Activated T-helper 2 cell treated with anti-CD3 and anti-CD28 coated beads, Interferon-gamma antibody, Interleukin-2, Interleukin-4, amounts not matched to agents 10 μg/mL and 5 μg/mL and 100 μg/mL, durations not matched to agents 14 hours and 24 hours and 36 hours (primary cell): ENCODE measurements at regions not wholly inside any gene's neighbourhood (a gene's known extent, or its start where the extent isn't known, plus 50 kb on each side); places are given as distances from the start of the nearest gene placed in this dataset.
"Not testable (repeated sequence)": the region's sequence is repeated elsewhere in the genome, so short reads cannot be mapped to it uniquely, and the experiment has no call there.

Experiments
- DNase-seq: peaks from one replicate; pipeline ENCODE4 v3.0.0; 2021; ENCODE audit warnings: low spot score
- H3K27ac Mint-ChIP-seq: one replicate; pipeline ENCODE4 v1.8.0; 2021; ENCODE audit warnings: mixed read lengths
- H3K27me3 Mint-ChIP-seq: one replicate; pipeline ENCODE4 v1.8.0; 2021; ENCODE audit warnings: low read depth, mixed read lengths
- H3K36me3 Mint-ChIP-seq: one replicate; pipeline ENCODE4 v1.8.0; 2021; ENCODE audit warnings: low read depth, mixed read lengths
- H3K4me1 Mint-ChIP-seq: one replicate; pipeline ENCODE4 v1.8.0; 2021; ENCODE audit warnings: low read depth, mixed read lengths
- H3K4me3 Mint-ChIP-seq: one replicate; pipeline ENCODE4 v1.8.0; 2021; ENCODE audit warnings: low read depth, mild to moderate bottlenecking, moderate library complexity, mixed read lengths
- H3K9me3 Mint-ChIP-seq: one replicate; pipeline ENCODE4 v1.8.0; 2021; ENCODE audit warnings: mixed read lengths
- intact Hi-C: fragments of 100-400 bp; cut with micrococcal nuclease; formaldehyde crosslinking; loops from one replicate; pipeline ENCODE4 v1.15.1; 2023

DNA sequence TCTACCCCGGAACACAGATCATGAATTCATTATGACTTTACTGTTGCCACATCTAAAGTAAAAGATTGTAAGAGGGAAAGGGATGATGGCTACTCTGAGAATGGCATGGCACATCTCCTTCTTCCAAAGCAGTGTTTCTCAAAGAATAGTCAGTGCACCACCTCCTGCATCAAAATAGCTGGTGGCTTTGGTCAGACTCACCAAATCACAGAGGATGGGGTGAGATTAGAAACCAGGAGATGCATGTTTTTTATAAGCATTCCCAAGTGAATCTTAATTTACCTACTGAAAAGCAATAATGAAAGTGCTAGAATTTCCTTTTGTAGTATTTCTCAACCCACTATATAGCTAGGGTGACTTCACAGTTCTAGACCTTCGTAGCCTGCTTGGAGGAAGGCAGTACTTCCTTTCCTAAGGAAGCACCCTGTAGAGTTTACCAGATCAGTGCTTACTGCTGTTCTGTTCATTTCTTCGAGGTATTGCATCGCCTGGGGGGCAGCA is 340.8 kb upstream of the KLF3 start:
- H3K4me3 Mint-ChIP-seq, result no peak overlapping the region
- H3K4me1 Mint-ChIP-seq, result peaks cover 20% of the 10 kb centered on the region
- H3K36me3 Mint-ChIP-seq, result no peaks in the 10 kb centered on the region
- DNase-seq, result no peak
- H3K27me3 Mint-ChIP-seq, result peaks cover 20% of the 10 kb centered on the region
- intact Hi-C loops, result loop anchor here (5.0 kb wide), 1 partner anchor 256 kb away; no protein-coding TSS in a partner anchor
- no peak overlapping the region for H3K27ac Mint-ChIP-seq
- H3K9me3 Mint-ChIP-seq, result peaks cover 4% of the 10 kb centered on the region

- peaks cover 4% of the 10 kb centered on the region for H3K9me3 Mint-ChIP-seq
- peaks cover 6% of the 10 kb centered on the region for H3K4me1 Mint-ChIP-seq
- H3K27ac Mint-ChIP-seq, result no peak overlapping the region
- intact Hi-C loops, result loop anchor here (5.0 kb wide), 1 partner anchor 258 kb away; no protein-coding TSS in a partner anchor
- no peak overlapping the region for H3K4me3 Mint-ChIP-seq
- peaks cover 30% of the 10 kb centered on the region for H3K27me3 Mint-ChIP-seq
- no peak for DNase-seq
- H3K36me3 Mint-ChIP-seq, result no peaks in the 10 kb centered on the region
These were observed 339.0 kb upstream of the KLF3 start for GRCh38 chr4:38324861-38325628.

DNA sequence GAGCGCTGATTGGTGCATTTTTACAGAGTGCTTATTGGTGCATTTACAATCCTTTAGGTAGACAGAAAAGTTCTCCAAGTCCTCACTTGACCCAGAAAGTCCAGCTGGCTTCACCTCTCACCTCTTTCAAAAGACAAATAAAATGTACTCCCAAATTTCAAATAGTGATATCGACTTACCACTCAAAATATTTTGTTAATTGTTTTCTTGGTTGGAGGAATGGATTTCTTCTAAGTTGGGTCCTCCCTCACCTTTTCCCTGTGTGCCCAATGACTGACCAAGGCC is 338.4 kb upstream of the KLF3 start:
- peaks cover 4% of the 10 kb centered on the region for H3K4me1 Mint-ChIP-seq

GRCh38 chr4:38326499-38326898 is 337.5 kb upstream of the KLF3 start:
- DNase-seq, result no peak
- H3K4me1 Mint-ChIP-seq, result peaks cover 1% of the 10 kb centered on the region
- H3K27me3 Mint-ChIP-seq, result peaks cover 41% of the 10 kb centered on the region
- intact Hi-C loops, result no loop called here
- H3K36me3 Mint-ChIP-seq, result no peaks in the 10 kb centered on the region
- H3K27ac Mint-ChIP-seq, result no peak overlapping the region
- no peak overlapping the region for H3K4me3 Mint-ChIP-seq
- peaks cover 4% of the 10 kb centered on the region for H3K9me3 Mint-ChIP-seq

More for the DNA sequence above, 338.4 kb upstream of the KLF3 start:
- Mint-ChIP-seq H3K36me3 (no peaks in the 10 kb centered on the region), H3K9me3 (peaks cover 4% of the 10 kb centered on the region), H3K27me3 (peaks cover 35% of the 10 kb centered on the region), H3K4me3 (no peak overlapping the region), H3K27ac (no peak overlapping the region)
- intact Hi-C loops, result no loop called here
- DNase-seq, result no peak

DNA sequence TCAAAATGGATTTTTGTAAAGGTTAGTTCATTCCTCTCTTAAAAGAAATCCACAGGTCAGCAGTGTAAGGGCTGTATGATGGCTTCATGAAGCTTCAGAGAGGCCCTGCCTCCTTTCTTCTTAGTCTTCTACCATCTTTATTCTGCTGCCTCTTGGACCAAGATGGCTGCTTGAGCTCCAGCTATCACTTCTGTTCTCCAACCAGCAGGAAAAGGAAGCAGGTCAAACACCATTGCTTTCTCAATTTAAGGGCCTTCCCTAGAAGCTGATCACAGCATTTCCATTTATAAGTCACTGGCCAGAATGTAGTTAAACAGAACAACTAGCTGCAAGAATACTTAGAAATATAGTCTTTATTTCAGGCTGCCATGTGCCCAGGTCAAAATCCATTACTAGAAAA is 336.8 kb upstream of the KLF3 start:
- intact Hi-C loops, result no loop called here
- Mint-ChIP-seq H3K9me3 (peaks cover 4% of the 10 kb centered on the region), H3K4me1 (peaks cover 1% of the 10 kb centered on the region), H3K27me3 (peaks cover 39% of the 10 kb centered on the region), H3K27ac (no peak overlapping the region), H3K36me3 (no peaks in the 10 kb centered on the region), H3K4me3 (no peak overlapping the region)
- DNase-seq, result no peak

GRCh38 chr4:38328989-38329729 is 334.8 kb upstream of the KLF3 start:
- H3K4me3 Mint-ChIP-seq, result no peak overlapping the region

GRCh38 chr4:38330321-38330720 is 333.7 kb upstream of the KLF3 start:
- H3K9me3 Mint-ChIP-seq, result peaks cover 2% of the 10 kb centered on the region
- intact Hi-C loops, result no loop called here
- DNase-seq, result no peak
- no peaks in the 10 kb centered on the region for H3K36me3 Mint-ChIP-seq
- H3K4me1 Mint-ChIP-seq, result peaks cover 10% of the 10 kb centered on the region
- no peak overlapping the region for H3K4me3 Mint-ChIP-seq
- no peak overlapping the region for H3K27ac Mint-ChIP-seq
- H3K27me3 Mint-ChIP-seq, result peaks cover 45% of the 10 kb centered on the region

More at GRCh38 chr4:38328989-38329729, 334.8 kb upstream of the KLF3 start:
- DNase-seq, result no peak
- no peaks in the 10 kb centered on the region for H3K36me3 Mint-ChIP-seq
- peaks cover 2% of the 10 kb centered on the region for H3K9me3 Mint-ChIP-seq
- intact Hi-C loops, result no loop called here
- peaks cover 4% of the 10 kb centered on the region for H3K4me1 Mint-ChIP-seq
- peaks cover 44% of the 10 kb centered on the region for H3K27me3 Mint-ChIP-seq
- no peak overlapping the region for H3K27ac Mint-ChIP-seq

DNA sequence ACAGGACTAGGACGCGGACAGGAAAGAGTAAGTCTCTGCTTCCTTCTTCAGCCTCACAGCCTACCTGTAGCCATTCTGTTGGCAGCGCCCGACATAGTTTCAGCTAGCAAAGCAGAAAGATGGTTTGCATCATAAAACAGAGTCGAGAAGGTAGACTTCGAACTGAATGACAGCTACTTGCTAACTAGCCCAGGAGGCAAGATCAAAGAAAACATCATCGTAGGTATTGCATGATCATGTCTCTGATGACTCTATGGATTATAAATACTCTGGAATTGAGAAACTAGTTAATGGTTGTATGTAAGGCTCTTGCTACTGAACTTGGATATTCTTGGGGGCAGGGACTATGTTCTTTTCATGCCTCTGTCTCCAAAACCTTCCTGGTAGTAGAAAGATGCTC is 333.1 kb upstream of the KLF3 start:
- no peak for DNase-seq
- no peaks in the 10 kb centered on the region for H3K36me3 Mint-ChIP-seq
- no peak overlapping the region for H3K27ac Mint-ChIP-seq
- intact Hi-C loops, result no loop called here
- H3K4me1 Mint-ChIP-seq, result peaks cover 15% of the 10 kb centered on the region
- H3K9me3 Mint-ChIP-seq, result peaks cover 6% of the 10 kb centered on the region
- no peak overlapping the region for H3K4me3 Mint-ChIP-seq
- peaks cover 43% of the 10 kb centered on the region for H3K27me3 Mint-ChIP-seq

GRCh38 chr4:38332699-38333098 is 331.3 kb upstream of the KLF3 start:
- peaks cover 15% of the 10 kb centered on the region for H3K9me3 Mint-ChIP-seq
- no peak overlapping the region for H3K27ac Mint-ChIP-seq
- H3K4me1 Mint-ChIP-seq, result peaks cover 15% of the 10 kb centered on the region
- no peak for DNase-seq
- peaks cover 41% of the 10 kb centered on the region for H3K27me3 Mint-ChIP-seq
- intact Hi-C loops, result no loop called here
- H3K4me3 Mint-ChIP-seq, result no peak overlapping the region
- H3K36me3 Mint-ChIP-seq, result peaks cover 4% of the 10 kb centered on the region

GRCh38 chr4:38333219-38333618 is 330.8 kb upstream of the KLF3 start:
- H3K4me3 Mint-ChIP-seq, result no peak overlapping the region
- DNase-seq, result no peak
- intact Hi-C loops, result no loop called here
- peaks cover 20% of the 10 kb centered on the region for H3K9me3 Mint-ChIP-seq
- no peak overlapping the region for H3K27ac Mint-ChIP-seq
- H3K27me3 Mint-ChIP-seq, result peaks cover 44% of the 10 kb centered on the region
- H3K36me3 Mint-ChIP-seq, result peaks cover 9% of the 10 kb centered on the region
- H3K4me1 Mint-ChIP-seq, result peaks cover 15% of the 10 kb centered on the region

- no peak overlapping the region for H3K27ac Mint-ChIP-seq
- H3K27me3 Mint-ChIP-seq, result peaks cover 42% of the 10 kb centered on the region
- no peak overlapping the region for H3K4me3 Mint-ChIP-seq
- H3K9me3 Mint-ChIP-seq, result peaks cover 36% of the 10 kb centered on the region
- DNase-seq, result no peak
- H3K36me3 Mint-ChIP-seq, result peaks cover 13% of the 10 kb centered on the region
- H3K4me1 Mint-ChIP-seq, result peaks cover 14% of the 10 kb centered on the region
- intact Hi-C loops, result loop anchor here (1.0 to 2.0 kb wide), 3 partner anchors 16 to 28 kb away; no protein-coding TSS in a partner anchor
These were observed 329.2 kb upstream of the KLF3 start for GRCh38 chr4:38334791-38335190.

DNA sequence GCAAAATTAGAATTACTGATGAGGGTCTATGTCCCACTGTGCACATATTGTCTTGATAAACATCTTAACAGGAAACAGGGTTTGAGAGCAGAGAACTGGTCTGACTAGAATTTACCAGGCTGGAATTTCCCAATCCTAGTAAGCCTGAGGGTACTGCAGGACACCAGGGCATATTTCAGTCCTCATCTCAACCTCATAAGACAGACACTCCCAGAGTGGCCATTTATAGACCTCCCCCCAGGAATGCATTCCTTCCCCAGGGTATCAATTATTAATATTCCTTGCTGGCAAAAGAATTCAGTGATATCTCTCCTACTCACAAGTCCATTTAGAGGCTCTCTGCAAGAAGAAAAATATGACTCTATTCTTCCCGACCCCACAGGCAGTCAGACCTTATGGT is 325.1 kb upstream of the KLF3 start:
- intact Hi-C loops, H3K27ac Mint-ChIP-seq, DNase-seq, H3K4me3 Mint-ChIP-seq: not testable (repeated sequence)
- Mint-ChIP-seq H3K9me3 (peaks cover 37% of the 10 kb centered on the region), H3K4me1 (peaks cover 12% of the 10 kb centered on the region), H3K27me3 (peaks cover 23% of the 10 kb centered on the region), H3K36me3 (peaks cover 13% of the 10 kb centered on the region)

DNA sequence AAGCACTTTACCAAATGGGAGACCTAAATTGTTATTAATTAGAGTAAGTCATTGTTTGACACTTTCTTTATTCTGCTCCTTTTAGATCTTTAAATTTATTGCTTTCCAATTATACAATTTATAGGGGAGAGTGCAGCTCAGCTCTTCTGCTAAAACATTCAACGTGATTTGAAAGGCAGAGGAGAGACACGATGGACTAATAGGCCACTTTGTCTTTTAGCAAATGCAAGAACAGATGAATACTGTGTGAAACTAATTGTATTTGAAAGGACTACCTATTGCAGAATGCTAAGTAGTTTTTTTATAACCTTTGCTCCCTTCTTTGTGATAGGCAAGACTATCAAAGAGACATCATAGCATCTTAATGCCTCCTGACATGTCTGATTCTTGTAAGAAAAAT is 320.4 kb upstream of the KLF3 start:
- H3K27me3 Mint-ChIP-seq, result peaks cover 16% of the 10 kb centered on the region
- H3K9me3 Mint-ChIP-seq, result peaks cover 37% of the 10 kb centered on the region
- intact Hi-C loops, result no loop called here
- H3K4me1 Mint-ChIP-seq, result no peaks in the 10 kb centered on the region
- H3K36me3 Mint-ChIP-seq, result peaks cover under 1% of the 10 kb centered on the region
- no peak for DNase-seq
- no peak overlapping the region for H3K27ac Mint-ChIP-seq
- H3K4me3 Mint-ChIP-seq, result no peak overlapping the region
